ENCODE measurements at regions not wholly inside any gene's neighbourhood (a gene's known extent, or its start where the extent isn't known, plus 50 kb on each side); places are given as distances from the start of the nearest gene placed in this dataset.
A peak's percentile ranks its signal among the peaks of the same experiment; 100 is the strongest.

GRCh38 chr17:14997290-14997689, 267.8 kb downstream of the PMP22 start:
- H3K27ac ChIP-seq (ENCODE audit: low read depth, low read length) = no peak overlapping the region
- no peak overlapping the region for H3K9ac ChIP-seq (ENCODE audit: low read length in 5 of 5)
- H3K4me3 ChIP-seq (ENCODE audit: low read depth in 1 of 5, low read length in 5 of 5) = no peak overlapping the region
- H3K4me1 ChIP-seq (ENCODE audit: control insufficient read depth in 5 of 5, insufficient read depth in 5 of 5, low read length in 5 of 5) = no peaks in the 10 kb centered on the region
- H3K36me3 ChIP-seq (ENCODE audit: control insufficient read depth in 5 of 5, insufficient read depth in 5 of 5, low read length in 5 of 5) = no peaks in the 10 kb centered on the region
- no peaks in the 10 kb centered on the region for H3K27me3 ChIP-seq (ENCODE audit: control insufficient read depth in 5 of 5, insufficient read depth in 4 of 5, low read length in 5 of 5)
- no peaks in the 10 kb centered on the region for H3K9me3 ChIP-seq (ENCODE audit: control insufficient read depth in 5 of 5, low read length in 5 of 5)

GRCh38 chr17:14986127-14986526, 279.0 kb downstream of the PMP22 start:
- Histone ChIP-seq H3K36me3 (ENCODE audit: control insufficient read depth in 5 of 5, insufficient read depth in 5 of 5, low read length in 5 of 5) (no peaks in the 10 kb centered on the region), H3K27me3 (ENCODE audit: control insufficient read depth in 5 of 5, insufficient read depth in 4 of 5, low read length in 5 of 5) (peaks cover 0 to 5% (median 3%) of the 10 kb centered on the region in 5 donors), H3K27ac (ENCODE audit: low read depth, low read length) (no peak overlapping the region), H3K4me1 (ENCODE audit: control insufficient read depth in 5 of 5, insufficient read depth in 5 of 5, low read length in 5 of 5) (no peaks in the 10 kb centered on the region), H3K9me3 (ENCODE audit: control insufficient read depth in 5 of 5, low read length in 5 of 5) (no peaks in the 10 kb centered on the region), H3K9ac (ENCODE audit: low read length in 5 of 5) (no peak overlapping the region), H3K4me3 (ENCODE audit: low read depth in 1 of 5, low read length in 5 of 5) (no peak overlapping the region)

GRCh38 chr17:14972844-14973243, 292.3 kb downstream of the PMP22 start:
- H3K27ac ChIP-seq (ENCODE audit: low read depth, low read length) = no peak overlapping the region
- peaks cover 0 to 2% (median 0%) of the 10 kb centered on the region in 5 donors for H3K4me1 ChIP-seq (ENCODE audit: control insufficient read depth in 5 of 5, insufficient read depth in 5 of 5, low read length in 5 of 5)
- peaks cover 5 to 17% (median 12%) of the 10 kb centered on the region in 5 donors for H3K9me3 ChIP-seq (ENCODE audit: control insufficient read depth in 5 of 5, low read length in 5 of 5)
- no peak overlapping the region for H3K4me3 ChIP-seq (ENCODE audit: low read depth in 1 of 5, low read length in 5 of 5)
- H3K36me3 ChIP-seq (ENCODE audit: control insufficient read depth in 5 of 5, insufficient read depth in 5 of 5, low read length in 5 of 5) = no peaks in the 10 kb centered on the region
- no peak overlapping the region for H3K9ac ChIP-seq (ENCODE audit: low read length in 5 of 5)
- H3K27me3 ChIP-seq (ENCODE audit: control insufficient read depth in 5 of 5, insufficient read depth in 4 of 5, low read length in 5 of 5) = peaks cover 0 to 7% (median 0%) of the 10 kb centered on the region in 5 donors

GRCh38 chr17:14971054-14971453, 294.1 kb downstream of the PMP22 start:
- Histone ChIP-seq H3K9me3 (ENCODE audit: control insufficient read depth in 5 of 5, low read length in 5 of 5) (peaks cover 5 to 17% (median 12%) of the 10 kb centered on the region in 5 donors), H3K27ac (ENCODE audit: low read depth, low read length) (no peak overlapping the region), H3K27me3 (ENCODE audit: control insufficient read depth in 5 of 5, insufficient read depth in 4 of 5, low read length in 5 of 5) (peaks cover 0 to 7% (median 0%) of the 10 kb centered on the region in 5 donors), H3K36me3 (ENCODE audit: control insufficient read depth in 5 of 5, insufficient read depth in 5 of 5, low read length in 5 of 5) (no peaks in the 10 kb centered on the region), H3K9ac (ENCODE audit: low read length in 5 of 5) (no peak overlapping the region), H3K4me3 (ENCODE audit: low read depth in 1 of 5, low read length in 5 of 5) (peak overlapping the region in 1 of 5 donors; percentile 22), H3K4me1 (ENCODE audit: control insufficient read depth in 5 of 5, insufficient read depth in 5 of 5, low read length in 5 of 5) (peaks cover 0 to under 1% (median 0%) of the 10 kb centered on the region in 5 donors)

DNA sequence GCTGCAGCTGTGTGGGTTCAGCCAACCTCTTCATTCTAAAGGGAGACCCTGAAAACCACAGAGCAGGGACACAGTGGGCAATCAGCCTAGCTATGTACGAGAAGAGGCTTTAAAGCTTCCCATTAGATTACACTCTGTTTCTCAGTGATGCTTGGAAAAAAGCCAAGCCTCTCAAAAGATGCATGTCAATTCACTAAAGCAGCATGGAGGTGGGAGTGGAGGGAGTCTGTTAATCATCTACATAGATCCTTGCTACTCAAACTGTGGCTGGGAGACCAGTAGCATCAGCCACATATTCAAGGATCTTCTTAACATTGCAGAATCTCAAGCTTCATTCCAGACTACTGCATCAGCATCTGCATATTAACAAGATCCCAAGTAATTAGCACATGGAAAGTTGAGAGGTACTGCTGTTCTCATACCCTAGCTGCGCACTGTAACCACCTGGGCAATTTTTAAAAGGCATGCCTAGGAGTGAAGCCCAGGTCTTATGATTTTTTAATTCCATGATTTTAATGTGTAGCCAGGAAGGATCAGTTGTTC, 305.9 kb downstream of the PMP22 start:
- peaks cover 0 to 4% (median 0%) of the 10 kb centered on the region in 5 donors for H3K9me3 ChIP-seq (ENCODE audit: control insufficient read depth in 5 of 5, low read length in 5 of 5)
- H3K9ac ChIP-seq (ENCODE audit: low read length in 5 of 5) = no peak overlapping the region
- no peaks in the 10 kb centered on the region for H3K36me3 ChIP-seq (ENCODE audit: control insufficient read depth in 5 of 5, insufficient read depth in 5 of 5, low read length in 5 of 5)
- H3K27ac ChIP-seq (ENCODE audit: low read depth, low read length) = no peak overlapping the region
- H3K4me1 ChIP-seq (ENCODE audit: control insufficient read depth in 5 of 5, insufficient read depth in 5 of 5, low read length in 5 of 5) = no peaks in the 10 kb centered on the region
- no peaks in the 10 kb centered on the region for H3K27me3 ChIP-seq (ENCODE audit: control insufficient read depth in 5 of 5, insufficient read depth in 4 of 5, low read length in 5 of 5)
- no peak overlapping the region for H3K4me3 ChIP-seq (ENCODE audit: low read depth in 1 of 5, low read length in 5 of 5)

- Histone ChIP-seq H3K4me3 (ENCODE audit: low read depth in 1 of 5, low read length in 5 of 5) (no peak overlapping the region), H3K9me3 (ENCODE audit: control insufficient read depth in 5 of 5, low read length in 5 of 5) (no peaks in the 10 kb centered on the region), H3K27me3 (ENCODE audit: control insufficient read depth in 5 of 5, insufficient read depth in 4 of 5, low read length in 5 of 5) (no peaks in the 10 kb centered on the region), H3K27ac (ENCODE audit: low read depth, low read length) (no peak overlapping the region), H3K9ac (ENCODE audit: low read length in 5 of 5) (no peak overlapping the region), H3K4me1 (ENCODE audit: control insufficient read depth in 5 of 5, insufficient read depth in 5 of 5, low read length in 5 of 5) (no peaks in the 10 kb centered on the region), H3K36me3 (ENCODE audit: control insufficient read depth in 5 of 5, insufficient read depth in 5 of 5, low read length in 5 of 5) (no peaks in the 10 kb centered on the region)
Observed at GRCh38 chr17:14953405-14953804, 311.7 kb downstream of the PMP22 start.

- H3K36me3 ChIP-seq (ENCODE audit: control insufficient read depth in 5 of 5, insufficient read depth in 5 of 5, low read length in 5 of 5) = no peaks in the 10 kb centered on the region
- no peak overlapping the region for H3K9ac ChIP-seq (ENCODE audit: low read length in 5 of 5)
- H3K4me1 ChIP-seq (ENCODE audit: control insufficient read depth in 5 of 5, insufficient read depth in 5 of 5, low read length in 5 of 5) = no peaks in the 10 kb centered on the region
- no peaks in the 10 kb centered on the region for H3K9me3 ChIP-seq (ENCODE audit: control insufficient read depth in 5 of 5, low read length in 5 of 5)
- H3K27me3 ChIP-seq (ENCODE audit: control insufficient read depth in 5 of 5, insufficient read depth in 4 of 5, low read length in 5 of 5) = no peaks in the 10 kb centered on the region
- H3K4me3 ChIP-seq (ENCODE audit: low read depth in 1 of 5, low read length in 5 of 5) = no peak overlapping the region
- H3K27ac ChIP-seq (ENCODE audit: low read depth, low read length) = no peak overlapping the region
Observed at GRCh38 chr17:14950686-14951085, 314.4 kb downstream of the PMP22 start.

DNA sequence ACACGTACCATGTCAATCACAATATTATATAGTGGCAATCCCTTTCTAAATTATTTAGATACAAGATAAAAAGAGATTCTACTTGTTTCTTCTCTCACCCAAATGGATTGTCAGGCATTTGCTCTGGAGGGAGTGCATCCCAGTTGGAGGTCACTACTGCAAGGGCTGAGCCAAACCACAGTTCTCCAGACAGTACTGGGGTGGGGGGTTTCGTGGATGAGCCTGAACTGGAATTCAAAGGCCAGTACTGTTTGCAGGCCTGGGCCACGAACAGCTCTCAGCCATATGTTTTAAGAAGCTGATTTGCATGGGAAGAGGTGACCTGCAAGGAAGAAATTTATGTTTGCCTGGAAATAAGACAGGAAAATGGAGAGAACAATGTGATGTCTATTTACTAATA, 314.9 kb downstream of the PMP22 start:
- H3K9ac ChIP-seq (ENCODE audit: low read length in 5 of 5) = no peak overlapping the region
- no peaks in the 10 kb centered on the region for H3K9me3 ChIP-seq (ENCODE audit: control insufficient read depth in 5 of 5, low read length in 5 of 5)
- no peak overlapping the region for H3K4me3 ChIP-seq (ENCODE audit: low read depth in 1 of 5, low read length in 5 of 5)
- no peaks in the 10 kb centered on the region for H3K27me3 ChIP-seq (ENCODE audit: control insufficient read depth in 5 of 5, insufficient read depth in 4 of 5, low read length in 5 of 5)
- no peaks in the 10 kb centered on the region for H3K4me1 ChIP-seq (ENCODE audit: control insufficient read depth in 5 of 5, insufficient read depth in 5 of 5, low read length in 5 of 5)
- H3K27ac ChIP-seq (ENCODE audit: low read depth, low read length) = no peak overlapping the region
- no peaks in the 10 kb centered on the region for H3K36me3 ChIP-seq (ENCODE audit: control insufficient read depth in 5 of 5, insufficient read depth in 5 of 5, low read length in 5 of 5)

- Histone ChIP-seq H3K9me3 (ENCODE audit: control insufficient read depth in 5 of 5, low read length in 5 of 5) (no peaks in the 10 kb centered on the region), H3K36me3 (ENCODE audit: control insufficient read depth in 5 of 5, insufficient read depth in 5 of 5, low read length in 5 of 5) (no peaks in the 10 kb centered on the region), H3K9ac (ENCODE audit: low read length in 5 of 5) (no peak overlapping the region), H3K4me3 (ENCODE audit: low read depth in 1 of 5, low read length in 5 of 5) (no peak overlapping the region), H3K4me1 (ENCODE audit: control insufficient read depth in 5 of 5, insufficient read depth in 5 of 5, low read length in 5 of 5) (no peaks in the 10 kb centered on the region), H3K27ac (ENCODE audit: low read depth, low read length) (no peak overlapping the region), H3K27me3 (ENCODE audit: control insufficient read depth in 5 of 5, insufficient read depth in 4 of 5, low read length in 5 of 5) (no peaks in the 10 kb centered on the region)
Observed at GRCh38 chr17:14947671-14948070, 317.5 kb downstream of the PMP22 start.

- H3K4me3 ChIP-seq (ENCODE audit: low read depth in 1 of 5, low read length in 5 of 5) = no peak overlapping the region
- no peaks in the 10 kb centered on the region for H3K4me1 ChIP-seq (ENCODE audit: control insufficient read depth in 5 of 5, insufficient read depth in 5 of 5, low read length in 5 of 5)
- H3K36me3 ChIP-seq (ENCODE audit: control insufficient read depth in 5 of 5, insufficient read depth in 5 of 5, low read length in 5 of 5) = no peaks in the 10 kb centered on the region
- H3K9me3 ChIP-seq (ENCODE audit: control insufficient read depth in 5 of 5, low read length in 5 of 5) = no peaks in the 10 kb centered on the region
- H3K27me3 ChIP-seq (ENCODE audit: control insufficient read depth in 5 of 5, insufficient read depth in 4 of 5, low read length in 5 of 5) = no peaks in the 10 kb centered on the region
- H3K27ac ChIP-seq (ENCODE audit: low read depth, low read length) = no peak overlapping the region
- no peak overlapping the region for H3K9ac ChIP-seq (ENCODE audit: low read length in 5 of 5)
Observed at GRCh38 chr17:14946481-14946880, 318.6 kb downstream of the PMP22 start.

Data from subcutaneous abdominal adipose tissue (tissue), 5 donors.